Osteoblast (primary cell): ENCODE measurements at regions not wholly inside any gene's neighbourhood (a gene's known extent, or its start where the extent isn't known, plus 50 kb on each side); places are given as distances from the start of the nearest gene placed in this dataset.
A peak's percentile ranks its signal among the peaks of the same experiment; 100 is the strongest.

Source experiments
- DNase-seq: peaks from one replicate; pipeline ENCODE4 v3.0.0; 2011; ENCODE audit warnings: low spot score, mixed read lengths; ENCODE audit not compliant: insufficient read length; ENCODE audit errors: missing footprints
- H2AFZ ChIP-seq: 2 replicates; pipeline ENCODE4 v1.6.0; 2011; ENCODE audit warnings: mild to moderate bottlenecking, low read length
- H3K27ac ChIP-seq: 2 replicates; pipeline ENCODE4 v1.5.1; 2011; ENCODE audit warnings: mild to moderate bottlenecking, low read depth, low read length, moderate library complexity
- H3K27me3 ChIP-seq: 2 replicates; pipeline ENCODE4 v1.6.0; 2012; ENCODE audit warnings: mild to moderate bottlenecking, control low read depth, inconsistent platforms, low read length, moderate library complexity; ENCODE audit not compliant: insufficient read depth
- H3K36me3 ChIP-seq: 2 replicates; pipeline ENCODE4 v1.5.1; 2011; ENCODE audit warnings: mild to moderate bottlenecking, low read length, control low read depth, moderate library complexity; ENCODE audit not compliant: insufficient read depth
- H3K4me1 ChIP-seq: 2 replicates; pipeline ENCODE4 v1.5.1; 2011; ENCODE audit warnings: mild to moderate bottlenecking, low read length, control low read depth, moderate library complexity; ENCODE audit not compliant: insufficient read depth
- H3K4me2 ChIP-seq: 2 replicates; pipeline ENCODE4 v1.6.0; 2011; ENCODE audit warnings: mild to moderate bottlenecking, low read length; ENCODE audit not compliant: insufficient read depth
- H3K4me3 ChIP-seq: fragments of 200-600 bp; sonication (generic); 3 replicates; pipeline ENCODE4 v1.5.1; 2012; ENCODE audit warnings: mild to moderate bottlenecking, low read length, inconsistent platforms; ENCODE audit not compliant: insufficient read depth
- H3K79me2 ChIP-seq: 2 replicates; pipeline ENCODE4 v1.6.0; 2012; ENCODE audit warnings: mild to moderate bottlenecking, low read length, control low read depth, inconsistent platforms; ENCODE audit not compliant: insufficient read depth
- H3K9me3 ChIP-seq: 2 replicates; pipeline ENCODE4 v1.5.1; 2011; ENCODE audit warnings: low read depth, low read length, control low read depth
- H4K20me1 ChIP-seq: 2 replicates; pipeline ENCODE4 v1.6.0; 2012; ENCODE audit warnings: mild to moderate bottlenecking, low read length, control low read depth; ENCODE audit not compliant: insufficient read depth
- TF ChIP-seq, protein P1 (sequence below): IDR thresholded peaks from 2 replicates; pipeline ENCODE4 v1.5.1; 2011; ENCODE audit warnings: mild to moderate bottlenecking, low read depth, low read length, moderate library complexity; ENCODE audit errors: extremely low read depth

DNA sequence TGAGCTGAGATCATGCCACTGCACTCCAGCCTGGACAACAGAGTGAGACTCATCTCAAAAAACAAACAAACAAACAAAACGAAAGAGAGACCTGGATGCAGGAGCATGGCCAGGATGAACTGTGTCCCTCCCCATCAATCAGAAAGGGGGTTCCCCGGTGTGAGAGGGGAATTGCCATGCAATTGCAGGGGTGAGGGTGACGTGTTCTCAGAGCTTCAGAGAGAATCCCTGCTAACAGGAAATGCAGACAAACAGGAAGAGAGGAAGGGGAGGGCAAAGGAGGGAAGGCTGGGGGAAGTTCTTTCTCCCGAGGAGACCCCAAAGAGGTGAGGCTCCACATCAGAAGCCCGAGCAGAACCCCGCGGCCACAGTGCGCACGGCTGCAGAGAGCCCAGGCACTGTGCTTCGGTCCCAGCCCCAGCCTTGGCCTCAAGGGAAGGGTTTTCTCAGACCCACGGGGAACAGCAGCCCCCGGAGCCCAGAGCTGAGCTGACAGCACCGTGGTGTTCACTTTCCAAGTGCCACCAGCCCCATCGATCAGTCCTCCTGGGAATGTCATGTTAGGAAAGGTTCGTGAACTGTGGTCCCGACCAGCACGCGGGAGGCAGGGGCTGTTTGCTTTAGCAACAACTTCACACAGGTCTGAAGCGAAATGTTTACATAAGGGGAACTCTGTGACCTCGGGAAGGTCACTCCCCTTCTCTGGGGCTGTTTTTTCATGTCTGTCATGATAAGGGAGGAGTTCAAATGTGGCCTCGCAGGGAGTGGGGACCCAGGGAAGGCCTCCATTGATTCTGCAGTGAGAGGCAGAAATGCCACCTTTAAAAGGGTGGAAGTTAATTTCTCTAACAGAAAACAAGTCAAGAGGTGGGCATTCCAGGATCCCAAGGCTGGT, 108.0 kb upstream of the ANO1 start:
- DNase-seq: peak; percentile 47
- Histone ChIP-seq H3K4me2 (no peak overlapping the region), H2AFZ (no peak overlapping the region), H3K9me3 (no peaks in the 10 kb centered on the region), H3K79me2 (no peaks in the 10 kb centered on the region), H4K20me1 (no peaks in the 10 kb centered on the region), H3K4me1 (no peaks in the 10 kb centered on the region), H3K27ac (no peak overlapping the region), H3K36me3 (no peaks in the 10 kb centered on the region), H3K4me3 (no peak overlapping the region), H3K27me3 (peaks cover 21% of the 10 kb centered on the region)
- TF ChIP-seq, protein P1, sequence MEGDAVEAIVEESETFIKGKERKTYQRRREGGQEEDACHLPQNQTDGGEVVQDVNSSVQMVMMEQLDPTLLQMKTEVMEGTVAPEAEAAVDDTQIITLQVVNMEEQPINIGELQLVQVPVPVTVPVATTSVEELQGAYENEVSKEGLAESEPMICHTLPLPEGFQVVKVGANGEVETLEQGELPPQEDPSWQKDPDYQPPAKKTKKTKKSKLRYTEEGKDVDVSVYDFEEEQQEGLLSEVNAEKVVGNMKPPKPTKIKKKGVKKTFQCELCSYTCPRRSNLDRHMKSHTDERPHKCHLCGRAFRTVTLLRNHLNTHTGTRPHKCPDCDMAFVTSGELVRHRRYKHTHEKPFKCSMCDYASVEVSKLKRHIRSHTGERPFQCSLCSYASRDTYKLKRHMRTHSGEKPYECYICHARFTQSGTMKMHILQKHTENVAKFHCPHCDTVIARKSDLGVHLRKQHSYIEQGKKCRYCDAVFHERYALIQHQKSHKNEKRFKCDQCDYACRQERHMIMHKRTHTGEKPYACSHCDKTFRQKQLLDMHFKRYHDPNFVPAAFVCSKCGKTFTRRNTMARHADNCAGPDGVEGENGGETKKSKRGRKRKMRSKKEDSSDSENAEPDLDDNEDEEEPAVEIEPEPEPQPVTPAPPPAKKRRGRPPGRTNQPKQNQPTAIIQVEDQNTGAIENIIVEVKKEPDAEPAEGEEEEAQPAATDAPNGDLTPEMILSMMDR: no peak

DNA sequence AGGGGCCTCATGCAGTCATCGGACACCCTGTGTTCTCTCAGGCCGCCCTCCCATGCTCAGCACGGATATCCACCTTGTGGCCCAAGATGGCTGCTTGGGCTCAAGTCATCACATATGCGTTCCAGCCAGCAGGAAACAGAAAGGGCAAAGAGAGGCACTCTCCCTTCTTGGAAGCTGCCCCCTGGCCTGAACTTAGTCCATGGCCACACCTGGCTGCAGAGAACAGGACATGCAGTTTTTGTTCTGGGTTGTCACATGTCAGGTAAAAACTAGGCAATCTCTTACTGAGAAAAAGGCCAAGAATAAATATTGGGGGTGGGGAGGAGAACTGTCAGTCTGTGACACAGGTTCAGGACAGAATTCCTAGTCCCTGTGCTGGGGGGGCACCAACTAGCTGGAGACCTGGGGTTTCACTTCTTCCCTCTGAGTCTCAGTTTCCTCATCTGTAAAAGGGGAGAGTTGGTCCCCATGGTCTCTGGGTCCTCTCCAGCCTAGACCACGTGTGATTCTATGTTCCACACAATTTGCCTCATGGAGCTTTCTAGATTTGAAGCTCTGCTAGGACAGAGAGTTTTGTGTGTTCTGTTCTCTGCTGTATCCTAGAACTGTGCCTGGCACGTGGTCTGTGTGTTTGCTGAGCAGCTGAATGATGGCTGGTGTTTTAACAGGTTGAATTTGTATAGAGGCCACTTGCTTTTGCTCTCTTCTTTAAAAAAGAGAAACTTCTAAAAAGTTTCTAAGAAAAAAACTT, 107.2 kb upstream of the ANO1 start:
- Histone ChIP-seq H3K27ac (no peak overlapping the region), H3K79me2 (no peaks in the 10 kb centered on the region), H4K20me1 (no peaks in the 10 kb centered on the region), H3K4me1 (no peaks in the 10 kb centered on the region), H3K4me3 (no peak overlapping the region), H3K9me3 (no peaks in the 10 kb centered on the region), H3K36me3 (no peaks in the 10 kb centered on the region), H3K4me2 (no peak overlapping the region), H3K27me3 (peaks cover 21% of the 10 kb centered on the region), H2AFZ (no peak overlapping the region)
- DNase-seq: peak; percentile 58
- TF ChIP-seq, protein P1: no peak

DNA sequence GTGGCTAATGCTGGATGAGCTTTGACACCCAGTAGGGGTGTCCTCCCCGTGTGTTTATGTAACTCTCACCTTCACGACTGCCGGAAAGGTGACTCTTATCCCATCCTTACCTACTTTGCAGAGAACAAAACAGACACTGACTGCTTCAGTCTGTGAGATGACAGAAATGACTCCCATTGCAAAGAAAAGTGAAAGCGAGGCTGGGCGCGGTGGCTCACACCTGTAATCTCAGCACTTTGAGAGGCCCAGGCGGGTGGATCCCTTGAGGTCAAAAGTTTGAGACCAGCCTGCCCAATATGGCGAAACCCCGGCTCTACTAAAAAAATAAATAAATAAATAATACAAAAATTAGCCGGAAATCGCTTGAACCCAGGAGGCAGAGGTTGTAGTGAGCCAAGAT, 106.4 kb upstream of the ANO1 start:
- peak; percentile 41 for DNase-seq
- Histone ChIP-seq H3K79me2 (no peaks in the 10 kb centered on the region), H4K20me1 (no peaks in the 10 kb centered on the region), H3K36me3 (no peaks in the 10 kb centered on the region), H3K27ac (no peak overlapping the region), H3K9me3 (no peaks in the 10 kb centered on the region), H2AFZ (no peak overlapping the region), H3K4me3 (no peak overlapping the region), H3K4me2 (no peak overlapping the region), H3K27me3 (peaks cover 21% of the 10 kb centered on the region), H3K4me1 (no peaks in the 10 kb centered on the region)
- TF ChIP-seq, protein P1: no peak

DNA sequence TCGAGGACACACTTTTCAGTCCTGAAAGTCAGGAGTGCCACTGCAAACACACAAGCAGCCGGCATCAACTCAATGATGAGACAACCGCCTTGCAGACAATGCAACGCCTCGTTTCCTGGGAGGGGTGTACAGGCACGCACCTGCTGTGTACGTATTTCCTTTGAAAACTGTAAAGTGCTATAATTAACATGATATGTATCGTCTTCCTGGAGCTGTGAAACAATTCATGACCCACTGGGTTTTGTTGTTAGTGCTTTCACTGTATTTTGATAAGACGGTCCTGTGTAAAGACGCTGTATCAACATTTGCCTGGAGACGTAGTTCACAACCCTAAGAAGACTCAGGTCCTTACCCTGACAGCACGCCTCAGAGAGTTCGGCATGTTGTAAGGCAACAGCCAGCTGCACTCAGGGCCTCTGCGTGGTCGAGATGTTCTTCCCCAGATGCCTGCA, 105.7 kb upstream of the ANO1 start:
- Histone ChIP-seq H3K4me3 (no peak overlapping the region), H3K27me3 (peaks cover 21% of the 10 kb centered on the region), H3K36me3 (no peaks in the 10 kb centered on the region), H3K4me1 (no peaks in the 10 kb centered on the region), H4K20me1 (no peaks in the 10 kb centered on the region), H3K27ac (no peak overlapping the region), H2AFZ (no peak overlapping the region), H3K79me2 (no peaks in the 10 kb centered on the region), H3K4me2 (no peak overlapping the region), H3K9me3 (no peaks in the 10 kb centered on the region)
- TF ChIP-seq, protein P1: no peak
- DNase-seq: no peak
